Gastrocnemius medialis (tissue), 4 donors: ENCODE measurements at regions not wholly inside any gene's neighbourhood (a gene's known extent, or its start where the extent isn't known, plus 50 kb on each side); places are given as distances from the start of the nearest gene placed in this dataset.

Source experiments
- CTCF ChIP-seq, 5 experiments: fragments of 450-650 bp in 3 of 5; fragments of 200-600 bp in 2 of 5; sonication (generic) in 2 of 5; IDR thresholded peaks in 4 of 5; conservative IDR thresholded peaks in 1 of 5; 1 replicate in 4 of 5; 2 replicates in 1 of 5; pipeline ENCODE4 v1.5.1; 2016 to 2019; ENCODE audit warnings: antibody characterized with exemption in 5 of 5, mild to moderate bottlenecking in 3 of 5, moderate library complexity in 3 of 5
- POLR2A ChIP-seq, 2 donors: fragments of 450-650 bp; IDR thresholded peaks; one replicate each; pipeline ENCODE4 v1.6.1; 2017; ENCODE audit warnings: antibody characterized with exemption in 2 of 2, mild to moderate bottlenecking in 2 of 2, moderate library complexity in 2 of 2

DNA sequence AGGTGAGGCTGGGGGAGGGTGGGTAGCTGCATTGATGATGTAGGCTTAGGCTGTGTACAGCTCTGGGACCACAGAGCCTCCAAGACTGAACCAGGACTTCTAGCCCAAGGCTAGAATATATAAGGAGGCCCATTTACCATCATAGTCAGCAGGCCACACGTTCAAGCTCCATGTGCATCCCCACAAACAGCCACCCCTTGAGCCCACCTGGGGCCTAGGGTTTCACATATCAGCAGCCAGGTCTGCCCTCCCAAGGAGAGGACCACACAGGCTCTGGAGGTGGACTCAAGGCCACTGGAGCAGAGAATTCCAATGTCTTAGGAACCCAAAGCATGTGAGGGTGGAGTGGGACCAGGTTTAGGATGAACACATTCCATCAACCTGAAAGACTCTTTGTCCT is 230.5 kb downstream of the TTC32 start:
- no peak for TF ChIP-seq CTCF (IDR thresholded peaks at IDR 0.05 in 4 of 5, conservative IDR thresholded peaks at IDR 0.05 in 1 of 5)
- TF ChIP-seq POLR2A (IDR thresholded peaks at IDR 0.05) = no peak
